ENCODE measurements at regions not wholly inside any gene's neighbourhood (a gene's known extent, or its start where the extent isn't known, plus 50 kb on each side); places are given as distances from the start of the nearest gene placed in this dataset.

GRCh38 chr2:207437136-207437523 is 92.6 kb upstream of the CREB1 start:
- TF ChIP-seq EP300 (IDR thresholded peaks at IDR 0.05; ENCODE audit: borderline replicate concordance) (no peak), ZBTB7A (IDR thresholded peaks at IDR 0.05; ENCODE audit: low read depth) (no peak), RAD21 (IDR thresholded peaks at IDR 0.05; ENCODE audit: low read depth) (no peak)

Measured in Ishikawa (cell line).